Naive thymus-derived CD4-positive, alpha-beta T cell (primary cell): ENCODE measurements at regions not wholly inside any gene's neighbourhood (a gene's known extent, or its start where the extent isn't known, plus 50 kb on each side); places are given as distances from the start of the nearest gene placed in this dataset.

Source experiments
- ATAC-seq: fragments of 150-1000 bp; cut with Tn5 transposase; 2 replicates; pipeline ENCODE4 v1.10.0; 2021; ENCODE audit warnings: mild to moderate bottlenecking, moderate library complexity
- CTCF ChIA-PET: fragments of 350-600 bp; sonication (Branson Sonifier 250); formaldehyde crosslinking; loops from one replicate; lab custom pipeline; 2021; ENCODE audit warnings: antibody characterized with exemption; lab: Charles Lee
- POLR2A ChIA-PET: fragments of 350-600 bp; sonication (Branson Sonifier 250); formaldehyde crosslinking; loops from one replicate; lab custom pipeline; 2021; ENCODE audit warnings: antibody characterized with exemption, inconsistent platforms; lab: Charles Lee
- DNase-seq, 9 donors: peaks; one replicate each; pipeline versions ENCODE4 v3.0.0 to v3.0.0-alpha.2; 2020 to 2022; ENCODE audit warnings: mixed read lengths in 1 of 9
- H3K27ac ChIP-seq: one replicate; pipeline ENCODE4 v1.7.0; 2013; ENCODE audit warnings: mild to moderate bottlenecking, low read depth, low read length, moderate library complexity
- H3K27me3 ChIP-seq, 2 donors: one replicate each; pipeline ENCODE4 v1.7.0; 2013; ENCODE audit warnings: low read length in 2 of 2, mild to moderate bottlenecking in 2 of 2, moderate library complexity in 2 of 2; ENCODE audit not compliant: control insufficient read depth in 2 of 2, insufficient read depth in 2 of 2
- H3K36me3 ChIP-seq, 3 experiments: 1 replicate in 2 of 3; 2 replicates in 1 of 3; pipeline ENCODE4 v1.7.0; 2013; ENCODE audit warnings: low read length in 3 of 3, mild to moderate bottlenecking in 3 of 3, moderate library complexity in 1 of 3; ENCODE audit not compliant: insufficient read depth in 3 of 3, control insufficient read depth in 2 of 3
- H3K4me1 ChIP-seq, 2 donors: one replicate each; pipeline ENCODE4 v1.7.0; 2013; ENCODE audit warnings: low read length in 2 of 2, mild to moderate bottlenecking in 2 of 2, moderate library complexity in 1 of 2; ENCODE audit not compliant: control insufficient read depth in 2 of 2, insufficient read depth in 2 of 2
- H3K4me3 ChIP-seq: 2 replicates; pipeline ENCODE4 v1.7.0; 2013; ENCODE audit warnings: mild to moderate bottlenecking, low read length
- H3K9me3 ChIP-seq, 3 experiments: 1 replicate in 2 of 3; 2 replicates in 1 of 3; pipeline ENCODE4 v1.7.0; 2013; ENCODE audit warnings: low read length in 3 of 3; ENCODE audit not compliant: control insufficient read depth in 2 of 3
- H3K27ac Mint-ChIP-seq, 9 donors: one replicate each; pipeline ENCODE4 v1.8.0; 2020 to 2022; ENCODE audit warnings: mixed read lengths in 9 of 9, mild to moderate bottlenecking in 8 of 9, moderate library complexity in 5 of 9, inconsistent platforms in 2 of 9
- H3K27me3 Mint-ChIP-seq, 5 donors: one replicate each; pipeline ENCODE4 v1.8.0; 2021 to 2022; ENCODE audit warnings: mixed read lengths in 5 of 5, mild to moderate bottlenecking in 1 of 5
- H3K36me3 Mint-ChIP-seq, 5 donors: one replicate each; pipeline ENCODE4 v1.8.0; 2020 to 2022; ENCODE audit warnings: mixed read lengths in 5 of 5, mild to moderate bottlenecking in 3 of 5, inconsistent platforms in 1 of 5
- H3K4me1 Mint-ChIP-seq, 7 donors: one replicate each; pipeline ENCODE4 v1.8.0; 2020 to 2022; ENCODE audit warnings: mixed read lengths in 7 of 7, mild to moderate bottlenecking in 3 of 7, inconsistent platforms in 1 of 7
- H3K4me3 Mint-ChIP-seq, 10 donors: one replicate each; pipeline ENCODE4 v1.8.0; 2020 to 2022; ENCODE audit warnings: mild to moderate bottlenecking in 10 of 10, mixed read lengths in 10 of 10, moderate library complexity in 6 of 10, inconsistent platforms in 2 of 10
- H3K9me3 Mint-ChIP-seq, 11 donors: one replicate each; pipeline ENCODE4 v1.8.0; 2020 to 2022; ENCODE audit warnings: mixed read lengths in 11 of 11, mild to moderate bottlenecking in 4 of 11, inconsistent platforms in 1 of 11, moderate library complexity in 1 of 11
- intact Hi-C, 2 donors: fragments of 100-400 bp; cut with micrococcal nuclease; formaldehyde crosslinking; loops; one replicate each; pipeline ENCODE4 v1.15.1; 2023

DNA sequence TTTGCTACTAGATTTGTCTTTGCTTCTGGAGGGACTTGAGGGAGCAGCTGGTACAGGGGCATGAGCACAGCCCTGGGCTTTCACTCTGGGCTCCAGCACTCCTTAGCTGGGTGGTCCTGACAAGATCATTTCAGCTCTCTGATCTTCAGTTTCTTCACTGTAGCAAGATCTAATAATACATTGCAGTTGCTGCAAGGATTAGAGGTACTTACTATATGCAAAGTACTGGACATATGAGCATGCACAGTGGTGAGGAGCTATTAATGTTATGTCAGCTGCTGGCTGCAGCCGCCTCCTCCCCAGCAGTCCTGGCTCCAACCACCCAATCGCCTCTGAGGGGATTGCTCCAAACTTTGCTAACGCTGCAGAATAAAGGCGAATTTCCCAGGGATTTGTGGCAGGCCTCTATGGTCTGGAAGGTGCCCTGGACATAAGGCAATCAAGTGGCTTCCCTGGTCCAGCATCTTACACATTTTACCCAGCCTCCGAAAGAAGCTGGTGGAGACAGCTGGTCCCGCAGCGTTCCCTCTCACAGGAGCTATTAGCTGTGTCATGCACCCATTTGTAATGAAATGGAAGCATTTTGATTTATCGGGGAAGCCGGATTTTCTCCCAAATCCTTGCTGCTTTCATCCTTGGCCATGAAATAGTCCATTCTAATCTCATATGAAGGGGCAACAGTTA is 96.7 kb downstream of the RHOB start:
- Mint-ChIP-seq H3K27me3 (peaks cover 0 to 9% (median 0%) of the 10 kb centered on the region in 5 donors), H3K9me3 (no peaks in the 10 kb centered on the region), H3K4me3 (no peak overlapping the region), H3K4me1 (no peaks in the 10 kb centered on the region), H3K36me3 (no peaks in the 10 kb centered on the region), H3K27ac (no peak overlapping the region)
- ATAC-seq (no peak), DNase-seq (no peak)
- Histone ChIP-seq H3K36me3 (no peaks in the 10 kb centered on the region), H3K4me1 (no peaks in the 10 kb centered on the region), H3K27ac (no peak overlapping the region), H3K4me3 (no peak overlapping the region), H3K27me3 (no peaks in the 10 kb centered on the region), H3K9me3 (no peaks in the 10 kb centered on the region)
- CTCF ChIA-PET, result interaction anchor here (0.6 kb wide), 1 partner anchor 34 kb away, joined by 5 read pairs; no protein-coding TSS in a partner anchor
- POLR2A ChIA-PET, result no interaction called here
- intact Hi-C loops, result no loop called here

DNA sequence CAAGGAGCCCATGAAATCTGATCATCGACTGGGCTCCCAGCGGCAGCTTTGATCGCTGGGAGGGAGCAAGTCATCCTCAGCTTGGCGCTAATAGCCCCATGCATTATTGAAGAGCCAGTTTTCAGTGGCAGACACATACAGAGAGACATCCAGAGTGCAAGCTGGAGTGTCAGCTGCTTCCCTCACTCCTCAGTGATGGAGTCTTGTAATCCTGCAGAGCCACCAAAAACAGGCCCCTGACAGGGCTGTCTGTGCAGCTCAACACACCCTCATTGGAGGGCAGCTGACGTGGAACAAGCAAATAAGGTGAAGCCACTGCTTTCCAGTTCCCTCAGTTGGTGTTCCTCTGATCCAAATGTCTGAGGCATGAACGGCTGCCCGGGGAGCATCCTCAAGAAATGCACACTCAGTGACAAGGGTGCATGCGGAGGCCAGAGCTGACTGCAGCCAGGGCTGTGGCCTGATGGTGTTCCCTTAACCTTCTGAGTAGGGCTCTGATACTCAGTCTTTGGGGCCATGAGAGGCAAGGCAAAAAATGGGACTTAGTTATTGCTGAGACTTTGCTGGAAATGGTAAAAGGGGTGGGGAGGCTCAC is 97.4 kb downstream of the RHOB start:
- Histone ChIP-seq H3K4me3 (no peak overlapping the region), H3K27me3 (no peaks in the 10 kb centered on the region), H3K9me3 (no peaks in the 10 kb centered on the region), H3K4me1 (no peaks in the 10 kb centered on the region), H3K36me3 (no peaks in the 10 kb centered on the region), H3K27ac (no peak overlapping the region)
- intact Hi-C loops, result no loop called here
- ChIA-PET POLR2A (no interaction called here), CTCF (interaction anchor here (0.6 kb wide), 1 partner anchor 34 kb away, joined by 5 read pairs; no protein-coding TSS in a partner anchor)
- H3K4me3 Mint-ChIP-seq, result no peak overlapping the region
- no peaks in the 10 kb centered on the region for H3K36me3 Mint-ChIP-seq
- no peak overlapping the region for H3K27ac Mint-ChIP-seq
- peaks cover 0 to 11% (median 0%) of the 10 kb centered on the region in 5 donors for H3K27me3 Mint-ChIP-seq
- ATAC-seq, result no peak
- no peaks in the 10 kb centered on the region for H3K9me3 Mint-ChIP-seq
- no peaks in the 10 kb centered on the region for H3K4me1 Mint-ChIP-seq
- DNase-seq, result no peak

- Histone ChIP-seq H3K9me3 (no peaks in the 10 kb centered on the region), H3K4me1 (no peaks in the 10 kb centered on the region), H3K4me3 (no peak overlapping the region), H3K27ac (no peak overlapping the region), H3K27me3 (no peaks in the 10 kb centered on the region), H3K36me3 (no peaks in the 10 kb centered on the region)
- Mint-ChIP-seq H3K4me3 (no peak overlapping the region), H3K27ac (no peak overlapping the region), H3K9me3 (no peaks in the 10 kb centered on the region), H3K27me3 (peaks cover 0 to 11% (median 0%) of the 10 kb centered on the region in 5 donors), H3K4me1 (peaks cover 0 to 4% (median 0%) of the 10 kb centered on the region in 7 donors), H3K36me3 (no peaks in the 10 kb centered on the region)
- intact Hi-C loops, result no loop called here
- ATAC-seq (no peak), DNase-seq (no peak)
- CTCF ChIA-PET, result no interaction called here
- POLR2A ChIA-PET, result no interaction called here
Measured at GRCh38 chr2:20549144-20549543, 101.8 kb downstream of the HS1BP3 start.

GRCh38 chr2:20549691-20550348 is 101.1 kb downstream of the HS1BP3 start:
- DNase-seq, result no peak
- Histone ChIP-seq H3K27me3 (no peaks in the 10 kb centered on the region), H3K27ac (no peak overlapping the region), H3K4me1 (no peaks in the 10 kb centered on the region), H3K36me3 (no peaks in the 10 kb centered on the region), H3K4me3 (no peak overlapping the region), H3K9me3 (no peaks in the 10 kb centered on the region)
- intact Hi-C loops, result no loop called here
- ChIA-PET POLR2A (no interaction called here), CTCF (no interaction called here)
- Mint-ChIP-seq H3K4me1 (peaks cover 0 to 4% (median 0%) of the 10 kb centered on the region in 7 donors), H3K36me3 (no peaks in the 10 kb centered on the region), H3K27ac (no peak overlapping the region), H3K9me3 (no peaks in the 10 kb centered on the region), H3K4me3 (no peak overlapping the region), H3K27me3 (peaks cover 0 to 11% (median 0%) of the 10 kb centered on the region in 5 donors)
- ATAC-seq, result no peak

- no peaks in the 10 kb centered on the region for H3K4me1 ChIP-seq
- peaks cover 0 to 7% (median 0%) of the 10 kb centered on the region in 5 donors for H3K27me3 Mint-ChIP-seq
- ATAC-seq (no peak), DNase-seq (no peak)
- intact Hi-C loops, result no loop called here
- ChIA-PET CTCF (no interaction called here), POLR2A (no interaction called here)
- no peaks in the 10 kb centered on the region for H3K27me3 ChIP-seq
- H3K9me3 ChIP-seq, result no peaks in the 10 kb centered on the region
- peaks cover 0 to 4% (median 0%) of the 10 kb centered on the region in 7 donors for H3K4me1 Mint-ChIP-seq
- H3K36me3 ChIP-seq, result no peaks in the 10 kb centered on the region
- no peaks in the 10 kb centered on the region for H3K36me3 Mint-ChIP-seq
- H3K27ac ChIP-seq, result no peak overlapping the region
- H3K4me3 Mint-ChIP-seq, result no peak overlapping the region
- H3K4me3 ChIP-seq, result no peak overlapping the region
- H3K27ac Mint-ChIP-seq, result no peak overlapping the region
- no peaks in the 10 kb centered on the region for H3K9me3 Mint-ChIP-seq
Measured at GRCh38 chr2:20551260-20551944, 99.5 kb downstream of the HS1BP3 start.

GRCh38 chr2:20551945-20552328 is 99.0 kb downstream of the HS1BP3 start:
- Mint-ChIP-seq H3K9me3 (no peaks in the 10 kb centered on the region), H3K36me3 (no peaks in the 10 kb centered on the region), H3K27ac (no peak overlapping the region), H3K4me3 (no peak overlapping the region), H3K4me1 (peaks cover 0 to 4% (median 0%) of the 10 kb centered on the region in 7 donors), H3K27me3 (peaks cover 0 to 9% (median 0%) of the 10 kb centered on the region in 5 donors)
- ChIA-PET CTCF (no interaction called here), POLR2A (no interaction called here)
- H3K9me3 ChIP-seq, result no peaks in the 10 kb centered on the region
- no peaks in the 10 kb centered on the region for H3K27me3 ChIP-seq
- intact Hi-C loops, result no loop called here
- no peak overlapping the region for H3K4me3 ChIP-seq
- ATAC-seq, result no peak
- H3K4me1 ChIP-seq, result no peaks in the 10 kb centered on the region
- no peak overlapping the region for H3K27ac ChIP-seq
- no peak for DNase-seq
- H3K36me3 ChIP-seq, result no peaks in the 10 kb centered on the region
